M059J (cell line): ENCODE measurements at regions not wholly inside any gene's neighbourhood (a gene's known extent, or its start where the extent isn't known, plus 50 kb on each side); places are given as distances from the start of the nearest gene placed in this dataset.
"Not testable (repeated sequence)": the region's sequence is repeated elsewhere in the genome, so short reads cannot be mapped to it uniquely, and the experiment has no call there.

Experiments
- DNase-seq: peaks from one replicate; pipeline ENCODE4 v3.0.0-alpha.2; 2012; ENCODE audit warnings: low read depth

- peak; percentile 28 for DNase-seq
Measured at GRCh38 chr11:93608364-93608763, 53.1 kb upstream of the CEP295 start.

- peak; percentile 63 for DNase-seq
Measured at GRCh38 chr11:93606721-93607120, 54.8 kb upstream of the CEP295 start.

- no peak for DNase-seq
Measured at GRCh38 chr11:93606314-93606713, 55.2 kb upstream of the CEP295 start.

GRCh38 chr11:93605642-93606041, 55.8 kb upstream of the CEP295 start:
- DNase-seq = no peak

- DNase-seq = no peak
Measured at GRCh38 chr11:93604008-93604660, 57.3 kb upstream of the CEP295 start.

- DNase-seq = no peak
Measured at GRCh38 chr11:93603225-93604007, 58.1 kb upstream of the CEP295 start.

- not testable (repeated sequence) for DNase-seq
Measured at GRCh38 chr11:93596171-93596570, 53.0 kb upstream of the SMCO4 start.
